ENCODE measurements at regions not wholly inside any gene's neighbourhood (a gene's known extent, or its start where the extent isn't known, plus 50 kb on each side); places are given as distances from the start of the nearest gene placed in this dataset.

DNA sequence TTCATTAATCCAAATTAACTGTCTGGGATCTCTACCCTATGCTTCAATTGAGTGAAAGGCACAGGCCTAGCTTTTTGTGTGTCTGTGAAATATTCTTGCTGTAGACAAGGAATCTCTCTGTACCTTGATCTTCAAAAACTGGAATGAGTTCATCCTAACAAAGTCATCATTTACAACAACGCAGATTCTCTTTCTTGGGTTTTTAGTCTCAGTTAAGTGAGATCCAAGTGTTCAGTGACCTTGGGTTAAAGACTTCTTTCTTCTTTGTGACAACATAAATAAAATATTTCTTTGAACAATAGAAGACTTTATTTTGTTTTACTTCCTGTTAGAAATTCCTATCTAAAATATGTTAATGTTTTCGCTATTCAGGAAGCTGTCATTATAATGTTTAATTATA is 192.2 kb upstream of the LMNTD1 start:
- FAIRE-seq = no peak
- no peak for DNase-seq (ENCODE audit: insufficient read length, low spot score)

- FAIRE-seq (no peak), DNase-seq (ENCODE audit: insufficient read length, low spot score) (no peak)
Observed at GRCh38 chr12:25746131-25746530, 193.0 kb upstream of the LMNTD1 start.

DNA sequence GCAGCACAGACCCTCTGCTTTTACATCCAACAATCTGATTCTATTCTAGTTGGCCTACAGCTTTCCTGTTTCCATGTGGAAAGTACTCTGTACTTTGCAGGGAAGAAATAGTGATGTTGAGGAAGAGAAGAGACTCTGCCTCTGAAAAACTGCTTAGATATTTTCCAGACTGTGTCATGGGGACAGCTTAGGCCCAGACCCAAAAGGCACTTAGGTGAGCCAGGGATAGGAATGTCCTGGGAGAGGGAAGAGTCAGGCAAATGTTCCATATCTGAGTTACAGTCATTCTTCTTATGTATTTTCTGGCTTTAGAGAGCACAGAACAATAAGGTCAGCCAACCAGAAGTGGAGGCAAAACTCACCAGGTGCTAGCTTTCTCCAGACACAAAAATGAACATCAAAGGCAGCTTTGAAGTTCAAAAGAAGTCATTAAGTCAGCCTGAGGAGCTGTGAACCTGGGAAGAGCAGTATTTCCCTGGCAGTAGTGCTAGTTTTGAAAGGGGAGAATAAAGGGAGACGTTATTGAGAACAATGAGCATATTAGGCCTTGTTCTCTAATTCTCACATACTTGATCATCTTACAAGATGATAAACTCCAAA is 199.7 kb upstream of the LMNTD1 start:
- DNase-seq (ENCODE audit: insufficient read length, low spot score) (no peak), FAIRE-seq (no peak)

- DNase-seq (ENCODE audit: insufficient read length, low spot score) (no peak), FAIRE-seq (no peak)
Observed at GRCh38 chr12:25755136-25755970, 202.3 kb upstream of the LMNTD1 start.

DNA sequence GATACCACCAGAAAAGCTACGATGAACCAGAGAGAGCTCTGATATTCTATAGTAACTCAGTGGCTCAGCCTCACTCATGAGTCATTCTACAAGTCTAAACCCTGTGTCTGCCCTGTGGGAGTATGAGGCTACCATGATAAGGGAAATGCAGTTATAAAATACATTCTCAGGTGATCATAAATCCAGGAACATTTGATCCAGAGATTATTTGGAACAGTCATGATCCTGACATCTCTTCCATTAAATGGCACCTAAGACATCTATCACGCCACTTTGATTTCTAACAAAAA is 202.6 kb upstream of the RASSF8 start:
- no peak for DNase-seq (ENCODE audit: insufficient read length, low spot score)

GRCh38 chr12:25757037-25757665 is 201.3 kb upstream of the RASSF8 start:
- FAIRE-seq (no peak), DNase-seq (ENCODE audit: insufficient read length, low spot score) (no peak)

More for the DNA sequence above, 202.6 kb upstream of the RASSF8 start:
- no peak for FAIRE-seq

DNA sequence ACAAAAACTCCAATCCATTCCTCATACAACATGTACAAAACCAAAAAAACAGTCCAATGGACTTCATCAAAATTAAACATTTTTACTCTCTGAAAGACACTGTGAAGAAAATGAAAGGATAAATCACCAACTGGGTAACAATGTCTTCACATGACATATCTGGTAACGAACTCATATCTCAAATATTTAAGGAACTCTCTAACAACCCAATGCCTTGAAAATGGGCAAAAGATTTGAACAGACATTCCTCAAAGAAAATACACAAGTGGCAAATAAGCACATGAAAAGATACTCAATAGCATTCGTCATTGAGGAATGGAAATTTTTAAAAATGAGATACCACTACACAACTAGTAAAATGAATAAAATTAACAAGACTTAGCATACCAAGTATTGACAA is 198.7 kb upstream of the RASSF8 start:
- FAIRE-seq = no peak
- no peak for DNase-seq (ENCODE audit: insufficient read length, low spot score)

GRCh38 chr12:25761356-25761755 is 197.1 kb upstream of the RASSF8 start:
- FAIRE-seq (no peak), DNase-seq (ENCODE audit: insufficient read length, low spot score) (no peak)

DNA sequence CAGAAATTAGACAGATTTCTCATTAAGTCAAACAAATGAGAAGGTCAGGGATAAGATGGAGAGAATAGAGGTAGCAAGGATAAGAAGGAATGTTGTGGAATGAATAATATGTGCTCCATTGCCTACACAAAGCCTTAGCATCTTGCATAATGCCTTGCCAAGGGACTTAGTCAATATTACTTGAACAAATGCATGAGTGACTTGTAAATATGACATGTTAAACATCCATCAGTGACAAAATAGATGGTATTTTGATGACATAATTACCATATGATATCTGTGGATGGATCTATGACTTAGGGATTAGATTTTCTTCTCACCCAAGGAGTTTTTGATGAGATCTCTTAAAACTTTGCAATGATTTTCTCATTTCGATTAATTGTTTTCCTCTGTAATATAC is 194.1 kb upstream of the RASSF8 start:
- FAIRE-seq = no peak

DNA sequence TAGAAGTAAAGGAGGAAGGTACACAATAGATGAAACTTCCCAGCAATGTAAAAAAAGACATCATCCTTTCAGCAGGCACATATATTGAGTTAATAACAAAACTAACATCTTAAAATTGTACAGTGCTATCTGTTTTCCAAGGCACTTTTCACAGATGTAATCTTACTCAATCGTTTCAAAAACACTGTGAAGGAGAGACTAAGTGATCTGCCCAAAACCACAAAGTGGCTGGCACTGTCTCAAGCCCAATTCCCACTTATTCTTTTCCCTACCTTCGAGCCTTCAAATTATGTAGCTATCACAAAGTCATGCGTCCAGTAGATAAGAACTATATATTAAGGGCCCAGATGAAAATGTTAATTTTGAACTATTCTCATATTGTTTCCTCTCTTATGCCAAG is 193.6 kb upstream of the RASSF8 start:
- peak; percentile 31 for FAIRE-seq
- DNase-seq (ENCODE audit: insufficient read length, low spot score) = no peak

More for the DNA sequence above, 194.1 kb upstream of the RASSF8 start:
- no peak for DNase-seq (ENCODE audit: insufficient read length, low spot score)

DNA sequence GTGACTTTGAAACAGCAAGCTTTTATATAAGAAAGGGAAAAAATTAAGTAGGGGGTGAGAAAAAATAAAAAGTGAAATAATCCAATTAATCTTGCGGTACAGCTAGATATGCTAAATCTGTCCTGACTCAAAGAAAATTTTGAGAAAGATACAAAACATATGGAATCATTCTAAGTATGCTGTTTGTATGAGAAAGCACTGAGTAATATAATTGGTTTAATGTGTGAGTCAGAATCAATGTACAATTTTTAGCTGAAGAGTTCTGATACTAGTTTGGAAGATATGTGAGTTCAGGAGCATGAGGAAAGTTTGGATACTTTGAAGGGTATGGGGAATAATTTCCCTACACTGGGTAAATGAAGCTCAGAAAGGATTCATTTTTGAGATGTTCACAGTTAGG is 190.9 kb upstream of the RASSF8 start:
- FAIRE-seq = no peak
- no peak for DNase-seq (ENCODE audit: insufficient read length, low spot score)

DNA sequence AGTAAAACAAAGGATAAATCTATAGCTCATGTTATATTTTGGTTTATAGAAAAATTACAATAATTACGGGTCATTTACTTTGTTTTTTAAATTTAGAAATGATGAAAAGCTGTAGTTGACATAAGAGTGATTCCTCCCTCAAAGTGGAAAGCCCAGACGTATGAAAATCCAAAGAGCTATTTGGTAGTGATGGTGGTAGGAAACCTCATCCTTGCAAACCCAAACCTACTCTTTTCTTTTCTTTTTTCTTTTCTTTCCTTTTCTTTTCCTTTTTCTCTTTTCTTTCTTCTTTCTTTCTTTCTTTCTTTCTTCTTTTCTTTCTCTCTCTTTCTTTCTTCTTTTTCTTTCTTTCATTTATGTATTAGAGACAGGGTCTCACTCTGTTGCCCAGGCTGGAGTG is 190.3 kb upstream of the RASSF8 start:
- DNase-seq (ENCODE audit: insufficient read length, low spot score) (no peak), FAIRE-seq (no peak)

DNA sequence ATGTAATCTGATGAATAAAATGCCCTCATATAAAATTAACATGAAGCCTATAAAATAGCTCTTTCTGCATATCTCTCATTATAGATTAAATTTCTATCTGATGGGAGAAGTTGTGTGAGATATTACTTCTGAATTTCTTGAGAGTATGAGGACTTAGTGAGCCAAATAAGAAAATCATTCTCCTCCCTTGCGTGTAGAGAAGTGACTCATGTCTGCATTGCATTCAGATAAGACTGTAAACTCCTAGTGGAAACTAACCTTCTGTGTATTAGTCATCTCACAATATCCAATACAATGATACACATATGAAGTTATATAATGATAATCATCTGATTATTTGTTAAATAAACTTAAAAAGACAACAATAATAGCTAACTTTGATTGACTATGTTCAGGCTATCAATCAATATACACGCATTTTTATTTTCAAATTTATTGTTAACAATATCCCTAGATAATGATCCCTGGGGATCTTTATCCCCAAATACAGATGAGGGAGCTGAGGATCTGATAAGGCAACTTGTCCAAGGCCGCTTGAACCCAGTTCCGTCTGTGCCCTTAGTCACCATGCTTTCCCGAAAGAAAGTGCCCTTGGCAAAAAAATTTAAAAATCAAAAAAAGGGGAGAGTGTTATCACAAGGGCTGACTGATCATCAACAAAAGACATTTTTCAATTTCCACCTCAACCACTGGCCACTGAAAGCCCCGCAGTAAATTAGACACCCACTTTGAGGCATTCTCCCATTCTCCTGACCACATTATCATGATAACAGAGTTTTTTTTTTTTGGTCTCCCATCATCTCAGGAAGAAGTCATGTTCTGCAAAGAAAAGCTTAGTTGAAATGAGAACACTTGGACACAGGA is 189.2 kb upstream of the RASSF8 start:
- no peak for FAIRE-seq
- DNase-seq (ENCODE audit: insufficient read length, low spot score) = no peak

GRCh38 chr12:25771041-25771440 is 187.4 kb upstream of the RASSF8 start:
- no peak for FAIRE-seq
- no peak for DNase-seq (ENCODE audit: insufficient read length, low spot score)

DNA sequence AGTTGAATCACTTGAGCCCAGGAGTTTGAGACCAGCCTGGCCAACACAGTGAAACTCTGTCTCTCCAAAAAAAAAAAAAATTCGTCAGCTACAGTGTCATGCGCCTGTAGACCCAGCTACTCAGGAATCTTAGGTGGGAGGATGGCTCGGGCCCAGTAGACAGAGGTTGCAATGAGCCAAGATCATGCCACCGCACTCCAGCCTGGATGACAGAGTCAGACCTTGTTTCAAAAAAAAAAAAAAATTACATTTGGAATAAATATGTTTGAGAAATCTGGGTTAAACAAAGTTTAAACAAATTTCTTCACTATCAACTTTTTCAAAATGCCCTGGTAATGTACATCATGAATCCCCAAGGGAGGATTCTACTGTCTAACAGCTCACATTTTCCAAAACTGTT is 187.0 kb upstream of the RASSF8 start:
- FAIRE-seq = no peak
- no peak for DNase-seq (ENCODE audit: insufficient read length, low spot score)

DNA sequence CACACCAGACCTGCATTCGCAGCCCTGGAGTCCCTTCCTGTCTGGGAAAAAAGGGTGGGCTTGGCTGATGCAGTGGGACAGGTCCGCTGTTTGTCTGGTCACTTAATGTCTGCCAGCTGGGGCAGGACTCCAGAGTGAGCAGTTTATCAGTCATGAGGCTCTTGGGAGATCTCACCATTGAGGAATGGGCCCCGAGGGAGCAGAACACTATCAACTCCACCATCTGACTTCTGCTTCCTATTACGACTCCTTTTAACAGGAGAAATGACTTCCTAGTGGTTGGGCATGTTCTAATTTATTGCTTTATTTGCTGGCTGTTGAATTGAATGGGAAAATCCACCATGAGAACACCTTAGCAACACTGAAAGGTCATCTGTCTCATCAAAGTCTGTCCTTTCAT is 182.5 kb upstream of the RASSF8 start:
- FAIRE-seq = no peak
- no peak for DNase-seq (ENCODE audit: insufficient read length, low spot score)

DNA sequence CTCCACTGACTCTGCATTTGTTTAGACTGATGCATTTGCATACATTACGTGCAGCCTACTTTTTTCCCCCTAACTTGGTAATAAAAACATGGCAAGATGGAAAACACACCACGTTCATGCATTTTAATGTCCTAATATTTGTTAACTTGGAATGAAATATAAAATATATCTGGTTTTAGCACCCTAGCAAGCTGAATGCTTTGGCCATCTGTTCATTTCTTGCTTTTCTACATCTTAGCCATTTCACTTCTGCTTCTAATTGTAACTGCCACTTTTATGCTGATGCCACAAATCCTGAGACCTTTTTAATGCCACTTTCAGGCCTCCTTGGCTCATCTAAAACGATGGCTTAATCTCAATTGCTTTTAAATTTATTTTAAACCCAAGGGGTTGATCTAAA is 177.7 kb upstream of the RASSF8 start:
- FAIRE-seq (no peak), DNase-seq (ENCODE audit: insufficient read length, low spot score) (no peak)

DNA sequence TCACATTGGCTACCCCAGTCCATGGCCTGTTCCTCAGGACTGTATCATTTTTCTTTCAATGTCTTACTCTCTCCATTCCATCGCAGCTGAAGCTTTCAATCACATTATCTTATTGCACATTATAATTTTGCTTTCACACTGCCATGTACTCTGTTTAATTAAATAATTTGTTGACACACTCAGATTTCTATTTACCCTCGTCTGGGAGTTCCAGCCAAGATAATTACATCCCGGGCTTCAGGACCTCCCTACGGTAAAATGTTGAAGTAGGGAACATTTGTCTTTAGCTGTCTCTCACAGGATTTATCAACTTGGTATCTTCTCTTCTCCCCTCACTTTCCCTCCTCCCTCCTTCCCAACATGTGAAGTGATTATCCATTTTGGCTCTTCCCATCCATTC is 177.2 kb upstream of the RASSF8 start:
- DNase-seq (ENCODE audit: insufficient read length, low spot score) (no peak), FAIRE-seq (no peak)

- FAIRE-seq = no peak
- no peak for DNase-seq (ENCODE audit: insufficient read length, low spot score)
Observed at GRCh38 chr12:25783566-25783965, 174.9 kb upstream of the RASSF8 start.

- no peak for FAIRE-seq
- no peak for DNase-seq (ENCODE audit: insufficient read length, low spot score)
Observed at GRCh38 chr12:25784669-25785068, 173.8 kb upstream of the RASSF8 start.

GRCh38 chr12:25785134-25785533 is 173.3 kb upstream of the RASSF8 start:
- FAIRE-seq (no peak), DNase-seq (ENCODE audit: insufficient read length, low spot score) (no peak)
